ENCODE measurements at regions not wholly inside any gene's neighbourhood (a gene's known extent, or its start where the extent isn't known, plus 50 kb on each side); places are given as distances from the start of the nearest gene placed in this dataset.

DNA sequence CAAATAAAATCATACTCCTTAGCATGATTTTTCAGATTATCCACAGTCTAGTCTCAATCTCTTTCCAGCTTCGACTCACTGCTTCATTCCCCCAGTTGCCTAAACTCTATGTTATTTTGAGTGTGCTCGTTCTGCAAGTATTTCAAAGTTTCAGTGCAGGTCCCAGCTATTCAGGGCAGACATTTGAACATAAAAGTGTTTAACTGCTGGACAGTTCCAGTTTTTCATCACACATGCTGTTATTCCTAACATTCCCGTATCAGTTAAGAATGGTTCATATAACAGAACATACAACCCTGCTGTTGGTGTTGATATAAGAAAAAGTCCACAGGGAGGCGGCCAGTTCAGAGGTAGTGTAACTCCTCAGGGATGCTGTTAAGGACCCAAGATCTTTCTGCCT, 113.3 kb downstream of the SLIT2 start:
- Mint-ChIP-seq H3K4me1 (no peaks in the 10 kb centered on the region), H3K27me3 (no peaks in the 10 kb centered on the region), H3K27ac (no peak overlapping the region), H3K36me3 (ENCODE audit: low read depth) (no peaks in the 10 kb centered on the region), H3K4me3 (no peak overlapping the region)
- ATAC-seq (no peak), DNase-seq (no peak)
- H3K9me3 ChIP-seq (ENCODE audit: control insufficient read depth, low read length, poor library complexity, severe bottlenecking), result no peaks in the 10 kb centered on the region

DNA sequence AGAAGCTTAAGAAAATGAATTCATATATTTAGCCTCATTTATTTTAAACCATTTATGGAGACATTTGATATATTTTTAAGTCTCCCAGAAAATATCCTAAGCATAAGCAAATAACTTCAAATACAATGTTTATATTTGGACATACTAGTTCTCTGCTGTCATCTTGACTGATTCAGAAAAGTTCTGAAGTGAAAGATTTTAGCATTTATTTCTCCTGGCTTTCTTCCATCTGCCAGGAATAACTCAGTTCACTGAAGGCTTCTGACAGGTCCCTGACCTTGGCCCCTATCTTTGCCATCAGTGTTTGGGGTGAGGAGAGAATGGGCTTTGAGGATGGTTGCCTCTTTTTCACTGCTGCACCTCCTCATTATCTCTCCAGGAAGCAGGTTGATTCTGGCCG, 115.7 kb downstream of the SLIT2 start:
- H3K9me3 ChIP-seq (ENCODE audit: control insufficient read depth, low read length, poor library complexity, severe bottlenecking), result no peaks in the 10 kb centered on the region
- Mint-ChIP-seq H3K4me3 (no peak overlapping the region), H3K27ac (no peak overlapping the region), H3K36me3 (ENCODE audit: low read depth) (no peaks in the 10 kb centered on the region), H3K4me1 (no peaks in the 10 kb centered on the region), H3K27me3 (no peaks in the 10 kb centered on the region)
- ATAC-seq, result no peak
- no peak for DNase-seq

GRCh38 chr4:20368926-20369325, 117.2 kb downstream of the SLIT2 start:
- DNase-seq (no peak), ATAC-seq (no peak)
- no peak overlapping the region for H3K27ac Mint-ChIP-seq
- no peaks in the 10 kb centered on the region for H3K9me3 ChIP-seq (ENCODE audit: control insufficient read depth, low read length, poor library complexity, severe bottlenecking)
- H3K36me3 Mint-ChIP-seq (ENCODE audit: low read depth), result no peaks in the 10 kb centered on the region
- H3K4me1 Mint-ChIP-seq, result no peaks in the 10 kb centered on the region
- no peak overlapping the region for H3K4me3 Mint-ChIP-seq
- H3K27me3 Mint-ChIP-seq, result no peaks in the 10 kb centered on the region

DNA sequence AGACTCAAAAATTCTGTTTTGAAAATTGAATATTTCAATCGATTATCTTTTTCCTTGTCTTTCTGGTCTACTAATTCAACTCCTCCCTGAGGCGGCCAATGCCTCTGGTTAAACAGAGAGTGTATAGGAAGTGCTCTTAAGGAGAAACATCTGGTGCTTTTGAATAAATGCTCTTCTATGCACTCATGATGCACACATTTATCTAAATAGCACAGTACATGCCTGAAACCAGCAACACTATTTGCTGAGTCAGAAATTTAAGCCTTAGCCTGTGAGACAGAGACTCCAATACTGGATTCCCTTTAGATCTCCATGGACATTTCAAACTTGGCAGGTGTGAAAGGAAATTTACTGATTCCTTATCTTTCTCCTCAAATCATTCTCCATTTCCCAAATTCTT, 118.6 kb downstream of the SLIT2 start:
- no peaks in the 10 kb centered on the region for H3K9me3 ChIP-seq (ENCODE audit: control insufficient read depth, low read length, poor library complexity, severe bottlenecking)
- Mint-ChIP-seq H3K36me3 (ENCODE audit: low read depth) (no peaks in the 10 kb centered on the region), H3K27me3 (no peaks in the 10 kb centered on the region), H3K4me3 (no peak overlapping the region), H3K27ac (no peak overlapping the region), H3K4me1 (peaks cover 2% of the 10 kb centered on the region)
- no peak for DNase-seq
- no peak for ATAC-seq

- Mint-ChIP-seq H3K27me3 (peaks cover 4% of the 10 kb centered on the region), H3K36me3 (ENCODE audit: low read depth) (no peaks in the 10 kb centered on the region), H3K27ac (no peak overlapping the region), H3K4me1 (peaks cover 2% of the 10 kb centered on the region), H3K4me3 (no peak overlapping the region)
- H3K9me3 ChIP-seq (ENCODE audit: control insufficient read depth, low read length, poor library complexity, severe bottlenecking), result no peaks in the 10 kb centered on the region
- ATAC-seq, result no peak
- no peak for DNase-seq
Observed at GRCh38 chr4:20376070-20376469, 124.4 kb downstream of the SLIT2 start.

DNA sequence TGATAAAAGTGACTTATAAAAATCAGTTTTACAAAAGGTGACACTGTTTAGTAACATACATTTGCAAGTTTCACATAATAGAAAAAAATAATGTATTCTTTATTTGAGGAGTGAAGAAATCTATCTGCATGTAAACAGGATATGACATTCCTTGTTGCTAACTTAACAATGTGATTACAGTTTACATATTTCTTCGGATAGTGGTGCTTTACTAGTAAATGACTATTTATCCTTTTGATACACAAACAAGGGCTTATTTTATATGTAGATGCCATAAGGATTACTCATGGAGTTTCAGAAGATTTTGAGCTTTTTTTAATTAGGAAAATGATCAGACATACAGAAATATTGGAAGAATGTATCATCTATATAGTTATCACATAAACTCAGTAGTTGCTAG, 126.5 kb downstream of the SLIT2 start:
- Mint-ChIP-seq H3K4me3 (no peak overlapping the region), H3K27ac (no peak overlapping the region), H3K4me1 (peaks cover 2% of the 10 kb centered on the region), H3K27me3 (peaks cover 4% of the 10 kb centered on the region), H3K36me3 (ENCODE audit: low read depth) (no peaks in the 10 kb centered on the region)
- ATAC-seq, result no peak
- no peaks in the 10 kb centered on the region for H3K9me3 ChIP-seq (ENCODE audit: control insufficient read depth, low read length, poor library complexity, severe bottlenecking)
- DNase-seq, result no peak

DNA sequence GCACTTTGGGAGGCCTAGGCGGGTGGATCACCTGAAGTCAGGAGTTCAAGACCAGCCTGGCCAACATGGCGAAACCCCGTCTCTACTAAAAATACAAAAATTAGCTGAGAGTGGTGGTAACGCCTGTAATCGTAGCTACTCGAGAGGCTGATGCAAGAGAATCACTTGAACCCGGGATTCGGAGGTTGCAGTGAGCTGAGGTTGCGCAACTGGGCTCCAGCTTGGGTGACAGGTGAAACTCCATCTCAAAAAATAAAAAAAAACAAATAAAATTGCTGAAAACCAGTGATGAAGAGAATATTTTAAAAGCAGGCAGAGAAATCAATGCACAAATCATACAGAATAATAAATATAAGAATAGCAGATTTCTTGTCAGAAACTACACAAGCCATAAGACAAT, 129.3 kb downstream of the SLIT2 start:
- H3K4me3 Mint-ChIP-seq, result no peak overlapping the region
- no peak overlapping the region for H3K27ac Mint-ChIP-seq
- peaks cover 4% of the 10 kb centered on the region for H3K27me3 Mint-ChIP-seq
- no peak for DNase-seq
- no peaks in the 10 kb centered on the region for H3K4me1 Mint-ChIP-seq
- H3K36me3 Mint-ChIP-seq (ENCODE audit: low read depth), result no peaks in the 10 kb centered on the region
- H3K9me3 ChIP-seq (ENCODE audit: control insufficient read depth, low read length, poor library complexity, severe bottlenecking), result no peaks in the 10 kb centered on the region
- ATAC-seq, result no peak

- H3K27me3 Mint-ChIP-seq, result no peaks in the 10 kb centered on the region
- H3K9me3 ChIP-seq (ENCODE audit: control insufficient read depth, low read length, poor library complexity, severe bottlenecking), result no peaks in the 10 kb centered on the region
- ATAC-seq (no peak), DNase-seq (no peak)
- H3K4me3 Mint-ChIP-seq, result no peak overlapping the region
- no peak overlapping the region for H3K27ac Mint-ChIP-seq
- no peaks in the 10 kb centered on the region for H3K4me1 Mint-ChIP-seq
- no peaks in the 10 kb centered on the region for H3K36me3 Mint-ChIP-seq (ENCODE audit: low read depth)
Observed at GRCh38 chr4:20383283-20383682, 131.6 kb downstream of the SLIT2 start.

GRCh38 chr4:20383969-20384368, 132.3 kb downstream of the SLIT2 start:
- ATAC-seq, result no peak
- DNase-seq, result no peak
- H3K36me3 Mint-ChIP-seq (ENCODE audit: low read depth), result no peaks in the 10 kb centered on the region
- no peaks in the 10 kb centered on the region for H3K9me3 ChIP-seq (ENCODE audit: control insufficient read depth, low read length, poor library complexity, severe bottlenecking)
- H3K4me1 Mint-ChIP-seq, result no peaks in the 10 kb centered on the region
- H3K27ac Mint-ChIP-seq, result no peak overlapping the region
- H3K27me3 Mint-ChIP-seq, result no peaks in the 10 kb centered on the region
- no peak overlapping the region for H3K4me3 Mint-ChIP-seq

DNA sequence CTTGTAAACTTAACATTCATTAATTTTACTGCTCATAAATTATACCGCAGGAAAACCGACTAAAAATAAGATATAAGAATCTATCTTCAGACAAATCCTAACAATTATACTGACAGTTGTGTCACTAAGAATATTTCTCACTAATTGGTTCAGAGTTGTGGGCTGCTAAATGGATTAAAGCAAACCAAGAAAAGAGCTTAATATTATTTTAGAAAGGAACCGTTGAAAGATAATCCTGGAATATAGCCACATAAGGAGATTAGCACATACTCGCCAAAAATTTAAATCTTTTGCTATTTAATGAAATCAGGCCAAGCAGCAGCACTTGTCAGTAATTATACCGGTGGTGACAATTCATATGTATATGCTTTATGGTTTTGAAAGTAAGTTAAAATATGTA, 132.8 kb downstream of the SLIT2 start:
- Mint-ChIP-seq H3K27ac (no peak overlapping the region), H3K4me1 (no peaks in the 10 kb centered on the region), H3K36me3 (ENCODE audit: low read depth) (no peaks in the 10 kb centered on the region), H3K4me3 (no peak overlapping the region), H3K27me3 (no peaks in the 10 kb centered on the region)
- H3K9me3 ChIP-seq (ENCODE audit: control insufficient read depth, low read length, poor library complexity, severe bottlenecking), result no peaks in the 10 kb centered on the region
- ATAC-seq (no peak), DNase-seq (no peak)

DNA sequence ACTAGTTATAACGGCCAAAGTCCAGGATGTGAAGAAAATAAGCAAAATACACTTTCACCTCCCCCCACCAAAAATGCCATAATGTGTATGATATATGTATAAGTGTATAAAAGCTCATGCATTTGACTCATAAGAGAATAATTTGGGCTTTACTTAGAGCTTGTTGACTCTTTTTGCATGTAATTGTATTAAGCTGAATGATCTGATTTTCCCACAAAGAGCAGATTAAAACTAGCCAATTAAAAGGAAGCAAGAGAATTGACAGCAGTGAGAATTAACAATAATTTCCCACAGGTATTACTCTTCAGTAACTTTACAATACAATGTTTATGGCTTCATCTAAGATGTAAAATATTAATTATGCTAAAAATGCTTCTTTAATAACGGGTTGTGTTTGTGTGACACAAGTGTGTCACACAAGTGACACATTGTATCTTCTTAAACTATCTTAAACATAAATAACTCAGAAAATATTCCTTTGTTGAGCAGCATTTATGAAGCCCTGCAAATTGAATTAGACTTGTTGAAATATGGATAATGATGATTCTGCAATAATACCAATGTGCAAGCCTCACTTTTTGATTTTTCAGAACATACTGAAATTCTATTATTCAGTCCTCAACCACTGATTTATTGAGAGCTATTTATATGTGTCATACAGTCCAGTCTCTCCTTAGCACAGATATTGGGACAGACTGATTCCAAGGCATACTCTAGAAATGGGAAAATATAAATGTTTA, 134.5 kb downstream of the SLIT2 start:
- no peaks in the 10 kb centered on the region for H3K27me3 Mint-ChIP-seq
- H3K9me3 ChIP-seq (ENCODE audit: control insufficient read depth, low read length, poor library complexity, severe bottlenecking), result no peaks in the 10 kb centered on the region
- DNase-seq (no peak), ATAC-seq (no peak)
- no peak overlapping the region for H3K27ac Mint-ChIP-seq
- H3K36me3 Mint-ChIP-seq (ENCODE audit: low read depth), result no peaks in the 10 kb centered on the region
- H3K4me3 Mint-ChIP-seq, result no peak overlapping the region
- no peaks in the 10 kb centered on the region for H3K4me1 Mint-ChIP-seq

GRCh38 chr4:20386906-20387305, 135.2 kb downstream of the SLIT2 start:
- Mint-ChIP-seq H3K4me3 (no peak overlapping the region), H3K36me3 (ENCODE audit: low read depth) (no peaks in the 10 kb centered on the region), H3K4me1 (no peaks in the 10 kb centered on the region), H3K27me3 (no peaks in the 10 kb centered on the region), H3K27ac (no peak overlapping the region)
- no peaks in the 10 kb centered on the region for H3K9me3 ChIP-seq (ENCODE audit: control insufficient read depth, low read length, poor library complexity, severe bottlenecking)
- no peak for ATAC-seq
- DNase-seq, result no peak

GRCh38 chr4:20391198-20391597, 139.5 kb downstream of the SLIT2 start:
- ATAC-seq (no peak), DNase-seq (no peak)
- Mint-ChIP-seq H3K27ac (no peak overlapping the region), H3K4me1 (no peaks in the 10 kb centered on the region), H3K36me3 (ENCODE audit: low read depth) (no peaks in the 10 kb centered on the region), H3K4me3 (no peak overlapping the region), H3K27me3 (no peaks in the 10 kb centered on the region)
- H3K9me3 ChIP-seq (ENCODE audit: control insufficient read depth, low read length, poor library complexity, severe bottlenecking), result no peaks in the 10 kb centered on the region

GRCh38 chr4:20391912-20392311, 140.2 kb downstream of the SLIT2 start:
- Mint-ChIP-seq H3K27me3 (no peaks in the 10 kb centered on the region), H3K4me1 (no peaks in the 10 kb centered on the region), H3K36me3 (ENCODE audit: low read depth) (no peaks in the 10 kb centered on the region), H3K4me3 (no peak overlapping the region), H3K27ac (no peak overlapping the region)
- no peak for ATAC-seq
- no peaks in the 10 kb centered on the region for H3K9me3 ChIP-seq (ENCODE audit: control insufficient read depth, low read length, poor library complexity, severe bottlenecking)
- no peak for DNase-seq
